Stimulated activated memory B cell treated with anti-CD40 and anti-IgM and Interleukin-4, amounts not matched to agents 10 μg/mL and 1 μg/mL and 100 μg/mL, for 72 hours (primary cell): ENCODE measurements at regions not wholly inside any gene's neighbourhood (a gene's known extent, or its start where the extent isn't known, plus 50 kb on each side); places are given as distances from the start of the nearest gene placed in this dataset.
A peak's percentile ranks its signal among the peaks of the same experiment; 100 is the strongest.

Source experiments
- ATAC-seq: fragments of 150-1000 bp; cut with Tn5 transposase; 2 replicates; pipeline ENCODE4 v1.10.0; 2021
- H3K27ac Mint-ChIP-seq: one replicate; pipeline ENCODE4 v1.8.0; 2022; ENCODE audit warnings: mild to moderate bottlenecking, mixed read lengths
- H3K27me3 Mint-ChIP-seq: one replicate; pipeline ENCODE4 v1.8.0; 2022; ENCODE audit warnings: mixed read lengths
- H3K36me3 Mint-ChIP-seq: one replicate; pipeline ENCODE4 v1.8.0; 2022; ENCODE audit warnings: mixed read lengths
- H3K4me1 Mint-ChIP-seq: one replicate; pipeline ENCODE4 v1.8.0; 2022; ENCODE audit warnings: mixed read lengths
- H3K4me3 Mint-ChIP-seq: one replicate; pipeline ENCODE4 v1.8.0; 2022; ENCODE audit warnings: mild to moderate bottlenecking, moderate library complexity, mixed read lengths
- H3K9me3 Mint-ChIP-seq: one replicate; pipeline ENCODE4 v1.8.0; 2022; ENCODE audit warnings: mixed read lengths

- Mint-ChIP-seq H3K9me3 (no peaks in the 10 kb centered on the region), H3K27me3 (peaks cover 31% of the 10 kb centered on the region), H3K27ac (no peak overlapping the region), H3K4me3 (no peak overlapping the region), H3K4me1 (peaks cover 13% of the 10 kb centered on the region), H3K36me3 (no peaks in the 10 kb centered on the region)
- ATAC-seq, result peak; percentile 75
Observed at GRCh38 chr9:107172160-107172978, 110.7 kb upstream of the RAD23B start.

GRCh38 chr9:107172979-107173347, 110.1 kb upstream of the RAD23B start:
- ATAC-seq, result no peak
- H3K27me3 Mint-ChIP-seq, result peaks cover 37% of the 10 kb centered on the region
- H3K4me3 Mint-ChIP-seq, result no peak overlapping the region
- no peaks in the 10 kb centered on the region for H3K36me3 Mint-ChIP-seq
- H3K9me3 Mint-ChIP-seq, result no peaks in the 10 kb centered on the region
- peaks cover 13% of the 10 kb centered on the region for H3K4me1 Mint-ChIP-seq
- H3K27ac Mint-ChIP-seq, result no peak overlapping the region

GRCh38 chr9:107173422-107174180, 109.5 kb upstream of the RAD23B start:
- H3K9me3 Mint-ChIP-seq, result no peaks in the 10 kb centered on the region
- no peak overlapping the region for H3K27ac Mint-ChIP-seq
- peaks cover 40% of the 10 kb centered on the region for H3K27me3 Mint-ChIP-seq
- H3K4me1 Mint-ChIP-seq, result peaks cover 13% of the 10 kb centered on the region
- H3K36me3 Mint-ChIP-seq, result no peaks in the 10 kb centered on the region
- ATAC-seq, result no peak
- H3K4me3 Mint-ChIP-seq, result no peak overlapping the region

GRCh38 chr9:107174441-107174840, 108.6 kb upstream of the RAD23B start:
- Mint-ChIP-seq H3K4me1 (peaks cover 13% of the 10 kb centered on the region), H3K36me3 (no peaks in the 10 kb centered on the region), H3K27me3 (peaks cover 49% of the 10 kb centered on the region), H3K27ac (no peak overlapping the region), H3K9me3 (no peaks in the 10 kb centered on the region), H3K4me3 (no peak overlapping the region)
- ATAC-seq, result peak; percentile 34

- Mint-ChIP-seq H3K27ac (no peak overlapping the region), H3K36me3 (no peaks in the 10 kb centered on the region), H3K4me3 (no peak overlapping the region), H3K9me3 (no peaks in the 10 kb centered on the region), H3K4me1 (peaks cover 13% of the 10 kb centered on the region), H3K27me3 (peaks cover 55% of the 10 kb centered on the region)
- ATAC-seq, result no peak
Observed at GRCh38 chr9:107175041-107175440, 108.0 kb upstream of the RAD23B start.

- Mint-ChIP-seq H3K27ac (no peak overlapping the region), H3K36me3 (no peaks in the 10 kb centered on the region), H3K4me1 (peaks cover 13% of the 10 kb centered on the region), H3K27me3 (peaks cover 58% of the 10 kb centered on the region), H3K9me3 (no peaks in the 10 kb centered on the region), H3K4me3 (no peak overlapping the region)
- ATAC-seq, result no peak
Observed at GRCh38 chr9:107175816-107176435, 107.2 kb upstream of the RAD23B start.

- H3K27ac Mint-ChIP-seq, result no peak overlapping the region
- peaks cover 13% of the 10 kb centered on the region for H3K4me1 Mint-ChIP-seq
- H3K4me3 Mint-ChIP-seq, result no peak overlapping the region
- H3K36me3 Mint-ChIP-seq, result no peaks in the 10 kb centered on the region
- no peak for ATAC-seq
- peaks cover 65% of the 10 kb centered on the region for H3K27me3 Mint-ChIP-seq
- peaks cover 4% of the 10 kb centered on the region for H3K9me3 Mint-ChIP-seq
Observed at GRCh38 chr9:107176436-107177151, 106.5 kb upstream of the RAD23B start.

GRCh38 chr9:107177243-107177839, 105.7 kb upstream of the RAD23B start:
- Mint-ChIP-seq H3K27ac (no peak overlapping the region), H3K4me3 (no peak overlapping the region), H3K27me3 (peaks cover 72% of the 10 kb centered on the region), H3K4me1 (peaks cover 11% of the 10 kb centered on the region), H3K36me3 (no peaks in the 10 kb centered on the region), H3K9me3 (peaks cover 9% of the 10 kb centered on the region)
- ATAC-seq, result peak; percentile 54

GRCh38 chr9:107177857-107178256, 105.2 kb upstream of the RAD23B start:
- Mint-ChIP-seq H3K36me3 (no peaks in the 10 kb centered on the region), H3K9me3 (peaks cover 11% of the 10 kb centered on the region), H3K27ac (no peak overlapping the region), H3K4me1 (peaks cover 7% of the 10 kb centered on the region), H3K27me3 (peaks cover 76% of the 10 kb centered on the region), H3K4me3 (no peak overlapping the region)
- no peak for ATAC-seq

- Mint-ChIP-seq H3K27ac (no peak overlapping the region), H3K4me1 (peaks cover 7% of the 10 kb centered on the region), H3K27me3 (peaks cover 80% of the 10 kb centered on the region), H3K9me3 (peaks cover 13% of the 10 kb centered on the region), H3K36me3 (peaks cover 4% of the 10 kb centered on the region), H3K4me3 (no peak overlapping the region)
- ATAC-seq, result no peak
Observed at GRCh38 chr9:107178293-107178692, 104.8 kb upstream of the RAD23B start.

- H3K4me3 Mint-ChIP-seq, result no peak overlapping the region
- peaks cover 10% of the 10 kb centered on the region for H3K36me3 Mint-ChIP-seq
- H3K27me3 Mint-ChIP-seq, result peaks cover 83% of the 10 kb centered on the region
- no peak overlapping the region for H3K27ac Mint-ChIP-seq
- ATAC-seq, result no peak
- no peaks in the 10 kb centered on the region for H3K4me1 Mint-ChIP-seq
- H3K9me3 Mint-ChIP-seq, result peaks cover 18% of the 10 kb centered on the region
Observed at GRCh38 chr9:107180206-107180605, 102.9 kb upstream of the RAD23B start.

- Mint-ChIP-seq H3K4me3 (no peak overlapping the region), H3K27ac (no peak overlapping the region), H3K27me3 (peaks cover 61% of the 10 kb centered on the region), H3K36me3 (peaks cover 10% of the 10 kb centered on the region), H3K4me1 (no peaks in the 10 kb centered on the region), H3K9me3 (peaks cover 18% of the 10 kb centered on the region)
- no peak for ATAC-seq
Observed at GRCh38 chr9:107183176-107183575, 99.9 kb upstream of the RAD23B start.

GRCh38 chr9:107188376-107188775, 94.7 kb upstream of the RAD23B start:
- no peak overlapping the region for H3K4me3 Mint-ChIP-seq
- H3K27me3 Mint-ChIP-seq, result peaks cover 28% of the 10 kb centered on the region
- peaks cover 5% of the 10 kb centered on the region for H3K36me3 Mint-ChIP-seq
- ATAC-seq, result no peak
- H3K4me1 Mint-ChIP-seq, result peaks cover 7% of the 10 kb centered on the region
- H3K27ac Mint-ChIP-seq, result no peak overlapping the region
- peaks cover 4% of the 10 kb centered on the region for H3K9me3 Mint-ChIP-seq

- no peaks in the 10 kb centered on the region for H3K36me3 Mint-ChIP-seq
- ATAC-seq, result no peak
- no peaks in the 10 kb centered on the region for H3K9me3 Mint-ChIP-seq
- H3K4me3 Mint-ChIP-seq, result no peak overlapping the region
- H3K27ac Mint-ChIP-seq, result no peak overlapping the region
- H3K27me3 Mint-ChIP-seq, result peaks cover 9% of the 10 kb centered on the region
- peaks cover 7% of the 10 kb centered on the region for H3K4me1 Mint-ChIP-seq
Observed at GRCh38 chr9:107190061-107190935, 92.8 kb upstream of the RAD23B start.
